Stimulated activated naive CD8-positive, alpha-beta T cell treated with anti-CD3 and anti-CD28 coated beads, Interleukin-15, Interleukin-2, amounts not matched to agents 100 U/mL and 50 U/mL, for 24 hours (primary cell): ENCODE measurements at regions not wholly inside any gene's neighbourhood (a gene's known extent, or its start where the extent isn't known, plus 50 kb on each side); places are given as distances from the start of the nearest gene placed in this dataset.
"Not testable (repeated sequence)": the region's sequence is repeated elsewhere in the genome, so short reads cannot be mapped to it uniquely, and the experiment has no call there.

Experiments
- ATAC-seq: fragments of 150-1000 bp; cut with Tn5 transposase; one replicate; pipeline ENCODE4 v1.10.0; 2021
- DNase-seq: peaks from one replicate; pipeline ENCODE4 v3.0.0; 2021

DNA sequence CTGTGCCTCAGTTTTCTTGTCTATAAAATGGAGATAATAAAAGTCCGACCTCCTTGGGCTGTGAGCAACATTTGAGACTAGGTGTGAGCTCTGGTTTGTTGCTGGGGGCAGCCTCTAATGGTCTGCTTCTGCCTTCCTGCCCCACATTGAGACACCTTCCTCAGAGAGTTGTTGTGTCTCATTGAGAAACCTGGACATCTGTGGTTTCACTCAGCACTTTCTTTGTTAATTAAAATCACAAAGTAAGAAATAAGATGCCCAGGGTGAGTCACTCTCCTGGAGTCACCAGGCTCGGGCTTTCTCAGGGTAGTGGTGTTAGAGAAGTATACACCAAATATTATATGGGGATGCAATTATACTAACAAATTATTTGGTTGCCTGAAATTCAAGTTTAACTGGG, 389.2 kb upstream of the SALL1 start:
- DNase-seq (no peak), ATAC-seq (no peak)

GRCh38 chr16:51538707-51539498, 387.8 kb upstream of the SALL1 start:
- DNase-seq (no peak), ATAC-seq (no peak)

DNA sequence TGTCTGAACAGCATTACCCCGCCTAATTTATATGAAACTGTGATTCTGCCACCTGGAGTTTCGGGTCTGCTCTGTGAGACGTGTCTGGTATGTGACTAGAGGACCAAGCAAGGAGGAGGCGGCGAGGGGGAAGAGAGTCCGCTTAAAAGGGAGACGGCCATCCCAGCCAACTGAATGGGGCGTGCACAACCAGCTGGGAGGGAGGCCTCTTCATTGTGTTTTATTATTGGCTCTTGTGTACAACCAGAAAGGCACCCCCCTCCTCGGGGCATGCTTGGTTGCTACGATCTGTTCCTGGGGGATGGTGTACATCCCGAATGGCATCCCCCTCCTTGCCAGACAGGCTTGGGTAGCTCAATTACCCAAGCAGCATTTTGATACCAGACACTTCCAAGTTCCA, 384.5 kb upstream of the SALL1 start:
- DNase-seq (no peak), ATAC-seq (no peak)

DNA sequence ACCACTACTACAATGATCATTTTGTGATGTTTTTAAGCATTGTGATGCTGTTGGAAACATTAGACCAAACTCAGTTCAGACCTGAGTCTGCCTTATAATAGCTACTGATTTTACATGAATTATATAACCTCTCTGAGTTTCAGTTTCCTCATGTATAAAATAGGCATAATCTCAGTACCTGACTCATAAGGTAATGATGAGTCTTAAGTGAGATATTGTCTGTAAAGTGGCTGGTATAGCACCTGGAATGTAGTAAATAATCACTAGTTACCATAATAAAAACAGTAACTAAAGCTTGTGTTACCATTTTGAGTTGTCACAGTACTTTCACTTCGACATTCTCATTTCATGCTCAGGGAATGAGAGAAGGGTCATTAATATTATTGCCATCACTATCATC, 381.5 kb upstream of the SALL1 start:
- DNase-seq, result no peak
- ATAC-seq, result no peak

- DNase-seq, result no peak
- no peak for ATAC-seq
These were observed 380.2 kb upstream of the SALL1 start for GRCh38 chr16:51531271-51531670.

GRCh38 chr16:51527349-51527748, 376.3 kb upstream of the SALL1 start:
- no peak for DNase-seq
- ATAC-seq, result no peak

GRCh38 chr16:51526621-51527020, 375.6 kb upstream of the SALL1 start:
- ATAC-seq, result no peak
- no peak for DNase-seq

GRCh38 chr16:51524555-51525373, 373.7 kb upstream of the SALL1 start:
- ATAC-seq, result no peak
- no peak for DNase-seq

GRCh38 chr16:51524070-51524469, 373.0 kb upstream of the SALL1 start:
- DNase-seq (no peak), ATAC-seq (no peak)

- DNase-seq (no peak), ATAC-seq (no peak)
These were observed 372.3 kb upstream of the SALL1 start for GRCh38 chr16:51523400-51523799.

GRCh38 chr16:51522902-51523301, 371.8 kb upstream of the SALL1 start:
- ATAC-seq, result no peak

GRCh38 chr16:51516960-51517359, 365.9 kb upstream of the SALL1 start:
- not testable (repeated sequence) for DNase-seq, ATAC-seq

More at GRCh38 chr16:51522902-51523301, 371.8 kb upstream of the SALL1 start:
- DNase-seq, result no peak

DNA sequence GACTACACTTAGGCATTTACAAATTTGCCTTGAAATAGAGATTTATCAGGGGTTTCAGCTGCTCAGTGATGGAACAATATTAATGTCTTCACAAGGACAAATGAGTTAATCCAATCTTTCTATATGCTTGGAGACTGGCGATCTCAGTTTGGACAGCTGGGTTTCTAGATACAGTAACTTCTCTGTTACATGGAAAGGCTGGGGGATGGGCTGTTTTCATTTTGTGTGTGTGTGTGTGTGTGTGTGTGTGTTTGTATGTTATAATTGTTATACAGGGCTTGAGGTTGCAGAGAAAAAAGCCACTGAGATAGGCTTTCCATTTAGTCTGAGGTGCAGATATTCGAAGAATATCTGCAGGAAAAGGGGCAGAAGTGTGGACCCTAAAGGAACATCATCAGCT, 359.3 kb upstream of the SALL1 start:
- DNase-seq (no peak), ATAC-seq (no peak)

- ATAC-seq (no peak), DNase-seq (no peak)
These were observed 358.3 kb upstream of the SALL1 start for GRCh38 chr16:51509336-51509735.

DNA sequence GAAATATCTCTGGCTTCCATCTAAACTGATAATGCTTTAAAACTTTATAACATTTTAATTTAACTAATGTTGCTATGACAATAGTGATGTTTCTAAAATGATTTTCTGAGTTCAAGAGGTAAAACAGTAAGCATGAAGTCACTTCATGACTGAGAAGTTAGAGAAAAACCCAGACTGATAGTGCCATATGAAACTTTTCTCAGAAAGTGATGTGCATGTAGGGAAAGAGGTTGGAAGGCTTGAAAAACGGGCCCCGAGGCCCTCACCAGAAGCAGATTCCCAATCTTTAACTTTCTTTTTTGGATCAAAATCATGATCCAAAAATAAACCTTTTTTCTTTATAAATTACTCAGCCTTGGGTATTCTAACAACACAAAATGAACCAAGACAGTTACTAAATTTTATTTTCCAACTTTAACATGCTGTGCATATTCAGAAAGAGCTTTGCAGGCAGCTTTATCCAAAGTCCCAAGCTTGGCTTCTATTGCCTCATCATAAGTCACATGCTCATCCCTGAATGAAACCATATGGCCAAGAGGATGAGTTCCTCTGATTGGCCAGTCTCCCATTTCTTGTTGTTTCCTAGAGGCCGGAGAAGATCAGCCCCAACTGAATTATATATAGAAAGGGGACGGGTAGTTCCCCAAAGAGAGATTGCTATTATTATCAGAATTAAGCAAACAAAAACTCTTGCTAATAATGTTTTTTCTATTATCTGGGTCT, 357.6 kb upstream of the SALL1 start:
- no peak for DNase-seq
- no peak for ATAC-seq

GRCh38 chr16:51507286-51507685, 356.2 kb upstream of the SALL1 start:
- DNase-seq (no peak), ATAC-seq (no peak)

DNA sequence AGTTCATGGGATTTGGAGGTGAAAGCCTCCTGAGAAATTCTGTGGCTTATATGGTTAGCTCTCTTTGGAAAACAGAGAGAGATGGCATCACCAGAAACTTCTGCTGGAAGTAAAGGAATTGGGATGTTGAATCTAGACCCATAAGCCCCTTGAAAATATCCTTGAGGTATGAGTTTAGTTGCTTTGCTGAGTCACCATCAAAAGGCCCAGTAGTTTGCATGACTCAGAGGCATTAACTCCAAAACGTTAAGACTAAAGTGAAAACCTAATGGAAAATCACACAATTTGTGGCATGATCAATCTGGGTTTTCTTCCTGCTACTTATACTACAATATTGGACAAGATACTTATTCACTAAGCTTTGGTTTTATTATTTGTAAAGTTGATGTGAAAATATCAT, 349.2 kb upstream of the SALL1 start:
- DNase-seq (no peak), ATAC-seq (no peak)

GRCh38 chr16:51497541-51498211, 346.6 kb upstream of the SALL1 start:
- DNase-seq (no peak), ATAC-seq (no peak)

DNA sequence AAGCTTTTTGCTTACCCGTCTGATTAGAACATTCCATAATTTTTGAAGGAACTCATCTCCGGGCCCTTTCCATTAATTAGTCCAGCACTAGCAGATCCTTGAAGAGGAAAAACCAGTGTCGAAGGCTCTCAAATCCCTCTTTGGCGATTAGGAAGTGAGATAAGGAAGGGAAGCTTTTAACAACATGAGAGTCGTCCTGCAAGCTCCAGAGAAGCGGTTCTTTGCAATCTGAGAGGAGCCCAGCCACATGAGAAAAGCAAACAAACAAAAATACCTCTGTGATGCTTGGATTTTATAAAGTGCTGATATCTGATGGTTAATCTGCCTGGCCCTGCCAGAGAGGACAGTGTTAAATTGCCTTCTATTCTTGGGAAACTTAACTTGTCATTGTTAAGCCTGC, 339.8 kb upstream of the SALL1 start:
- DNase-seq (no peak), ATAC-seq (no peak)

DNA sequence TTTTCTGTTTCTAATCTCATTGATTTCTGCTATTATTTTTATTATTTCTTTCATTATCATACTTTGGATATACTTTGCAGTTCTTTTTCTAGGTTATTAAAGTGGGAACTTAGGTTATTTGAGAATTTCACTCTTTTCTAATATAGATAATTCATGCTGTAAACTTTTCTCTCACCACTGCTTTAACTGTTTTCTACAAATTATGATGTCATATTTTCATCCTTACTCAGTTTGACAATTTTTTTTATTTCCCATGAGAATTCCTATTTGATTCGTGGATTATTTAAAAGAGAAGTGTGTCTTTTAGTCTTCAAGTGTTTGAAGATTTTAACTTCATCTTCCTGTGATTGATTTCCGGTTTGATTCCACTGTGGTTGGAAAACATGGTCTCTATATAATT, 336.8 kb upstream of the SALL1 start:
- DNase-seq (no peak), ATAC-seq (no peak)

DNA sequence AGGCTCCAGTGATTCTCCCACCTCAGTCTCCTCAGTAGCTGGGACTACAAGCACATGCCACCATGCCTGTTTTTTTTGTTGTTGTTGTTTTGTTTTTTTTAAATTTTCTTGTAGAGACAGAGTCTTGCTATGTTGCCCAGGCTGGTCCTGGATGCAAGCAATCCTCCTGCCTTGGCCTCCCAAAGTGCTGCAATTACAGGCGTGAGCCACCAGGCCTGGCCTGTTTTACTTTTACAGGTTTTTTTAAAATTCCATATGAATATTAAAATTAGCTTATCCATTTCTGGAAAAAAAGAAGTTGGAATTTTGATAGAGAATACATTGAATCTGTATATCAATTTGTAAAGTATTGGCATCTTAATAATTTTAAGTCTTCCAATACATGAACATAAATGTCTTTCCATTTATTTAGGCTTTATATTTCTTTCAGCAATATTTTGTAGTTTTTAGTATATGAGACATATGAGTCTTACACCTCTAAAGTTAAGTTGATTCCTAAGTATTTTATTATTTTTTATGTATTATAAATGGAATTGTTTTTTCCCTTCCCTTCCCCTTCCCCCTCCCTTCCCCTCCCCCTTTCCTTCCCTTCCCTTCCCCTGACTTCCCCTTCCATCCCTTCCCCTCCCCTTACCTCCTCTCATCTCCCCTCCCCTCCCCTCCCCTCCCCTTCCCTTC, 323.5 kb upstream of the SALL1 start:
- ATAC-seq (no peak), DNase-seq (no peak)

- no peak for ATAC-seq
These were observed 322.0 kb upstream of the SALL1 start for GRCh38 chr16:51473091-51473490.

More at GRCh38 chr16:51473091-51473490, 322.0 kb upstream of the SALL1 start:
- no peak for DNase-seq
